Trophoblast cell (in vitro differentiated cells and primary cell): ENCODE measurements at regions not wholly inside any gene's neighbourhood (a gene's known extent, or its start where the extent isn't known, plus 50 kb on each side); places are given as distances from the start of the nearest gene placed in this dataset.

ENCODE experiments used
- DNase-seq, 2 donors: peaks; one replicate each; pipeline ENCODE4 v3.0.0-alpha.2; 2016
- H2AFZ ChIP-seq: 2 replicates; pipeline ENCODE4 v1.6.1; 2013; ENCODE audit warnings: low read length, moderate library complexity, mild to moderate bottlenecking; ENCODE audit not compliant: insufficient read depth, poor library complexity
- H2AK5ac ChIP-seq: 2 replicates; pipeline ENCODE4 v1.6.1; 2013; ENCODE audit warnings: mild to moderate bottlenecking, low read length
- H2BK120ac ChIP-seq: 2 replicates; pipeline ENCODE4 v1.6.1; 2013; ENCODE audit warnings: low read length, mild to moderate bottlenecking, moderate library complexity; ENCODE audit not compliant: insufficient read depth, poor library complexity
- H2BK12ac ChIP-seq: 2 replicates; pipeline ENCODE4 v1.6.1; 2013; ENCODE audit warnings: mild to moderate bottlenecking, low read length, moderate library complexity
- H2BK5ac ChIP-seq: 2 replicates; pipeline ENCODE4 v1.6.1; 2013; ENCODE audit warnings: low read length, low read depth, moderate library complexity, mild to moderate bottlenecking; ENCODE audit not compliant: poor library complexity
- H3K14ac ChIP-seq: 2 replicates; pipeline ENCODE4 v1.6.1; 2013; ENCODE audit warnings: mild to moderate bottlenecking, low read length
- H3K18ac ChIP-seq: 2 replicates; pipeline ENCODE4 v1.6.1; 2013; ENCODE audit warnings: mild to moderate bottlenecking, low read length
- H3K23ac ChIP-seq: 2 replicates; pipeline ENCODE4 v1.6.1; 2013; ENCODE audit warnings: low read length
- H3K27ac ChIP-seq: 2 replicates; pipeline ENCODE4 v1.5.1; 2013; ENCODE audit warnings: low read depth, mild to moderate bottlenecking, inconsistent platforms, low read length, moderate library complexity
- H3K27me3 ChIP-seq: 2 replicates; pipeline ENCODE4 v1.6.1; 2013; ENCODE audit warnings: inconsistent platforms, mild to moderate bottlenecking, low read length, moderate library complexity; ENCODE audit not compliant: insufficient read depth
- H3K36me3 ChIP-seq, 2 experiments: 1 replicate in 1 of 2; 2 replicates in 1 of 2; pipeline ENCODE4 v1.6.1; 2013; ENCODE audit warnings: low read length in 2 of 2, mild to moderate bottlenecking in 2 of 2, moderate library complexity in 1 of 2; ENCODE audit not compliant: insufficient read depth in 2 of 2, control insufficient read depth in 1 of 2
- H3K4ac ChIP-seq: 2 replicates; pipeline ENCODE4 v1.6.1; 2013; ENCODE audit warnings: low read depth, mild to moderate bottlenecking, low read length, moderate library complexity
- H3K4me1 ChIP-seq, 2 experiments: 1 replicate in 1 of 2; 2 replicates in 1 of 2; pipeline ENCODE4 v1.6.1; 2013; ENCODE audit warnings: low read length in 2 of 2, mild to moderate bottlenecking in 2 of 2, moderate library complexity in 1 of 2; ENCODE audit not compliant: insufficient read depth in 2 of 2, control insufficient read depth in 1 of 2
- H3K4me2 ChIP-seq: 2 replicates; pipeline ENCODE4 v1.6.1; 2013; ENCODE audit warnings: inconsistent platforms, mild to moderate bottlenecking, low read length, moderate library complexity
- H3K4me3 ChIP-seq: 2 replicates; pipeline ENCODE4 v1.5.1; 2013; ENCODE audit warnings: mild to moderate bottlenecking, low read depth, low read length, inconsistent platforms
- H3K79me1 ChIP-seq: one replicate; pipeline ENCODE4 v1.6.1; 2013; ENCODE audit warnings: low read length
- H3K79me2 ChIP-seq: 2 replicates; pipeline ENCODE4 v1.6.1; 2013; ENCODE audit warnings: low read length, mild to moderate bottlenecking; ENCODE audit not compliant: control insufficient read depth, insufficient read depth, poor library complexity
- H3K9ac ChIP-seq: 2 replicates; pipeline ENCODE4 v1.6.1; 2013; ENCODE audit warnings: mild to moderate bottlenecking, low read length
- H3K9me3 ChIP-seq: 2 replicates; pipeline ENCODE4 v1.6.1; 2013; ENCODE audit warnings: low read depth, mild to moderate bottlenecking, control low read depth, inconsistent platforms, low read length; ENCODE audit not compliant: insufficient read depth
- H4K12ac ChIP-seq: 2 replicates; pipeline ENCODE4 v1.6.1; 2013; ENCODE audit warnings: low read depth, mild to moderate bottlenecking, low read length, moderate library complexity
- H4K8ac ChIP-seq: 2 replicates; pipeline ENCODE4 v1.6.1; 2013; ENCODE audit warnings: low read depth, mild to moderate bottlenecking, low read length, moderate library complexity
- H4K91ac ChIP-seq: one replicate; pipeline ENCODE4 v1.6.1; 2013; ENCODE audit warnings: low read depth, mild to moderate bottlenecking, low read length, moderate library complexity
- WGBS: extraction: QIAGEN DNeasy Blood & Tissue Kit; methylation state at CpG from one replicate; pipeline ENCODE4 v1.1.7; 2013; ENCODE audit warnings: missing lambda C conversion rate; ENCODE audit not compliant: insufficient read length, insufficient coverage; ENCODE audit errors: extremely low coverage; 5-methylcytosine and 5-hydroxymethylcytosine counted together

DNA sequence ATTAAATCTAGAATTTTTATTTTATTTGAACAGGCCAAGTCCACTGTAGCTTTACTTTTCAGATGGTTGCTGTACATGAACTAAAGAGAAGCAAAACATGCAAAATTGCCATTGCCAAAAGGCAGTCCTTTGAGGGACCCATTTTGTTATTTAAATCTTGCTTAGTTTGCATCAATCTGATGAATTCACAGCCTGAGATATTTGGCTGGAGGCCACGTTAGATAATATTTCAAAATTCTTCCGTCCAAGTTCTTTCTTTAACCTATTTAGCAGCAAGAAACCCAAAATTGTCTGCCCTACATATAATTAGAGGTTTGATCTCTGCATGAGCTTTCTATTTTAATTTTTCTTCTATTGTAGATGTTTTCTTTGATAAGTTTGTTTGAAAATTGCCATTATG, 1706.9 kb upstream of the RAG2 start:
- Histone ChIP-seq H2BK120ac (no peak overlapping the region), H3K79me1 (no peaks in the 10 kb centered on the region), H2AFZ (no peak overlapping the region), H3K9ac (no peak overlapping the region), H3K27ac (no peak overlapping the region), H3K18ac (no peak overlapping the region), H2BK5ac (no peak overlapping the region), H3K14ac (no peak overlapping the region), H3K4me3 (no peak overlapping the region), H4K91ac (no peak overlapping the region), H3K27me3 (no peaks in the 10 kb centered on the region), H4K8ac (no peak overlapping the region), H3K4me1 (no peaks in the 10 kb centered on the region), H3K79me2 (no peaks in the 10 kb centered on the region), H3K23ac (no peak overlapping the region), H2AK5ac (no peak overlapping the region), H4K12ac (no peak overlapping the region), H3K4me2 (no peak overlapping the region), H3K9me3 (no peaks in the 10 kb centered on the region), H3K36me3 (no peaks in the 10 kb centered on the region), H3K4ac (no peak overlapping the region), H2BK12ac (no peak overlapping the region)
- WGBS, result no CpG with 5 or more reads among the region's 2 CpGs
- no peak for DNase-seq

DNA sequence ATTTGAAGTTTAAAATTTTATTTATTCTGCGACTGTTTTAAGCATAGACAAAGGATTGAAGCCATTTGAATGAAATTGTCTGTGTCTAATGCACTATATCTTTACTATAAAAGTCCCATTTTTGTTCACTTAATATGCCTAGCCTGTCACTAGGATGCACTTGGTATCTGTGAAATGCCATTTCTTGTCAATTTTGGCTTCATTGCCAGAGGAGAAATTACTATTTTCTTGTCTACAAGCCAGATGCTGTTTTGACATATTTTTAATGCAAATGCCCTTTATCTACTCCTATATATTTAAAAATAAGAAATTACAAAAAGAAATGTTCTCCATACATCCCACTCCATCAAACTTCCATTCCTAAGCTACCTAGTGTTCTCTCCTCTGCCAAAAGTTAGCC, 1704.5 kb upstream of the RAG2 start:
- H3K23ac ChIP-seq, result no peak overlapping the region
- no peak overlapping the region for H3K4ac ChIP-seq
- H3K4me2 ChIP-seq, result no peak overlapping the region
- no peaks in the 10 kb centered on the region for H3K4me1 ChIP-seq
- no peaks in the 10 kb centered on the region for H3K9me3 ChIP-seq
- H3K79me2 ChIP-seq, result no peaks in the 10 kb centered on the region
- H4K8ac ChIP-seq, result no peak overlapping the region
- H2BK12ac ChIP-seq, result no peak overlapping the region
- no peaks in the 10 kb centered on the region for H3K27me3 ChIP-seq
- no peak overlapping the region for H4K12ac ChIP-seq
- WGBS, result no CpG with 5 or more reads among the region's 1 CpG
- no peak overlapping the region for H3K27ac ChIP-seq
- H3K9ac ChIP-seq, result no peak overlapping the region
- H2BK5ac ChIP-seq, result no peak overlapping the region
- no peak overlapping the region for H4K91ac ChIP-seq
- no peak overlapping the region for H3K4me3 ChIP-seq
- no peak overlapping the region for H2AFZ ChIP-seq
- no peak overlapping the region for H2BK120ac ChIP-seq
- no peaks in the 10 kb centered on the region for H3K36me3 ChIP-seq
- no peak overlapping the region for H3K18ac ChIP-seq
- no peak for DNase-seq
- H3K79me1 ChIP-seq, result no peaks in the 10 kb centered on the region
- H3K14ac ChIP-seq, result no peak overlapping the region
- no peak overlapping the region for H2AK5ac ChIP-seq

DNA sequence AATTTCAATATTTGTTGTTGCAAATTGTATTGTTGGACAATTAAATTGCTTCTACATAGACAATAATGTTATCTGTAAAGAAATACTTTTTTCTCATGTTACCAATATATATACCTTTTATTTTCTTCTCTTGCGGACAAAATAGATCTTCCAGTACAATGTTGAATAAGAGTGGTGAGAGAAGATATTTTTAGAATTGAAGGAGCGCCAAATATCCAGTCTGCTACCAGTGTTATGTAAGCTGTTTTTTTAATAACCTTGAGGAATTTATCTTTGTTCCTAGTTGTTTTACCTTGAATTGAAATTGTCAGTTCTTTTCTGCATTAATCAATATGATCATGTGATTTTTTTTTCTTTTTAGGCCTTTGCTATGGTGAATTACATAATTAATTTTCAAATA, 1702.5 kb upstream of the RAG2 start:
- H3K79me2 ChIP-seq, result no peaks in the 10 kb centered on the region
- WGBS, result no CpG with 5 or more reads among the region's 2 CpGs
- no peak overlapping the region for H2BK5ac ChIP-seq
- H3K14ac ChIP-seq, result no peak overlapping the region
- H4K8ac ChIP-seq, result no peak overlapping the region
- no peak overlapping the region for H4K12ac ChIP-seq
- no peak overlapping the region for H3K27ac ChIP-seq
- H3K4me1 ChIP-seq, result no peaks in the 10 kb centered on the region
- no peak overlapping the region for H3K18ac ChIP-seq
- H2AFZ ChIP-seq, result no peak overlapping the region
- no peak overlapping the region for H4K91ac ChIP-seq
- peaks cover 4% of the 10 kb centered on the region for H3K9me3 ChIP-seq
- H3K9ac ChIP-seq, result no peak overlapping the region
- no peak for DNase-seq
- H3K4me2 ChIP-seq, result no peak overlapping the region
- H3K36me3 ChIP-seq, result no peaks in the 10 kb centered on the region
- H3K4me3 ChIP-seq, result no peak overlapping the region
- H3K79me1 ChIP-seq, result no peaks in the 10 kb centered on the region
- H2AK5ac ChIP-seq, result no peak overlapping the region
- no peak overlapping the region for H2BK12ac ChIP-seq
- no peak overlapping the region for H3K23ac ChIP-seq
- H2BK120ac ChIP-seq, result no peak overlapping the region
- H3K4ac ChIP-seq, result no peak overlapping the region
- no peaks in the 10 kb centered on the region for H3K27me3 ChIP-seq

- Histone ChIP-seq H3K4me3 (no peak overlapping the region), H4K91ac (no peak overlapping the region), H3K79me1 (no peaks in the 10 kb centered on the region), H4K12ac (no peak overlapping the region), H3K36me3 (no peaks in the 10 kb centered on the region), H3K27me3 (no peaks in the 10 kb centered on the region), H2AFZ (no peak overlapping the region), H3K9me3 (peaks cover 4% of the 10 kb centered on the region), H3K79me2 (no peaks in the 10 kb centered on the region), H3K4me2 (no peak overlapping the region), H3K18ac (no peak overlapping the region), H3K23ac (no peak overlapping the region), H2BK5ac (no peak overlapping the region), H3K4ac (no peak overlapping the region), H2BK120ac (no peak overlapping the region), H3K4me1 (no peaks in the 10 kb centered on the region), H3K9ac (no peak overlapping the region), H3K27ac (no peak overlapping the region), H2AK5ac (no peak overlapping the region), H2BK12ac (no peak overlapping the region), H3K14ac (no peak overlapping the region), H4K8ac (no peak overlapping the region)
- no CpG with 5 or more reads among the region's 33 CpGs for WGBS
- no peak for DNase-seq
These were observed 1698.3 kb upstream of the RAG2 start for GRCh38 chr11:38296211-38296776.
